Keratinocyte (primary cell): ENCODE measurements at regions not wholly inside any gene's neighbourhood (a gene's known extent, or its start where the extent isn't known, plus 50 kb on each side); places are given as distances from the start of the nearest gene placed in this dataset.

ENCODE experiments used
- EZH2 ChIP-seq: IDR thresholded peaks from one replicate; pipeline ENCODE4 v1.6.1; 2012; ENCODE audit warnings: inconsistent platforms, mild to moderate bottlenecking, low read length, moderate library complexity
- TF ChIP-seq, protein P1 (sequence below), 3 experiments: IDR thresholded peaks in 1 of 3; conservative IDR thresholded peaks in 1 of 3; optimal IDR thresholded peaks in 1 of 3; 2 replicates in 2 of 3; 3 replicates in 1 of 3; pipeline versions ENCODE3 to v1.5.1; 2011; ENCODE audit warnings: low read length in 3 of 3, mild to moderate bottlenecking in 3 of 3, moderate library complexity in 2 of 3, control low read depth in 1 of 3, inconsistent platforms in 1 of 3; ENCODE audit not compliant: insufficient read depth in 2 of 3; ENCODE audit errors: extremely low read depth in 1 of 3

DNA sequence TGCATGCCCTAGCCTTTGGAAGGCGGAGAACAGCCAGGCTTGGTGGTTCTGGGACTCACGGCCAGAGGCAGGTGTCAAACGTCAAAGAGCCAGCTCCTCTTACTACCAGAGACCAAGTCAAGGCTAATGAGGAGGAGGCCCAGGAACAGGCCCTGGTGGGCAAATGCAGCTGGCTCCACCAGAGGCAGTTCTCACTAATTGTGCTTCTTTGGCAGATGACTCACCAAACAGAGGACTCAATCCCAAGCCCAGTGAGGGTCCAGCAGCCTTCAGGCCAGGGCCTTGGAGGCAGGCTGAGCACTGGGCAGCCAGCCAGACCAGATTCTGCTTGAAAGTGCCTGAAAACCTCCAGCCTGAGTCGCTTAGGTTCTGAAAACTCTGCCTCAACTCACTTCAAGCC lies 336.5 kb upstream of the CDH5 start:
- TF ChIP-seq, protein P1, sequence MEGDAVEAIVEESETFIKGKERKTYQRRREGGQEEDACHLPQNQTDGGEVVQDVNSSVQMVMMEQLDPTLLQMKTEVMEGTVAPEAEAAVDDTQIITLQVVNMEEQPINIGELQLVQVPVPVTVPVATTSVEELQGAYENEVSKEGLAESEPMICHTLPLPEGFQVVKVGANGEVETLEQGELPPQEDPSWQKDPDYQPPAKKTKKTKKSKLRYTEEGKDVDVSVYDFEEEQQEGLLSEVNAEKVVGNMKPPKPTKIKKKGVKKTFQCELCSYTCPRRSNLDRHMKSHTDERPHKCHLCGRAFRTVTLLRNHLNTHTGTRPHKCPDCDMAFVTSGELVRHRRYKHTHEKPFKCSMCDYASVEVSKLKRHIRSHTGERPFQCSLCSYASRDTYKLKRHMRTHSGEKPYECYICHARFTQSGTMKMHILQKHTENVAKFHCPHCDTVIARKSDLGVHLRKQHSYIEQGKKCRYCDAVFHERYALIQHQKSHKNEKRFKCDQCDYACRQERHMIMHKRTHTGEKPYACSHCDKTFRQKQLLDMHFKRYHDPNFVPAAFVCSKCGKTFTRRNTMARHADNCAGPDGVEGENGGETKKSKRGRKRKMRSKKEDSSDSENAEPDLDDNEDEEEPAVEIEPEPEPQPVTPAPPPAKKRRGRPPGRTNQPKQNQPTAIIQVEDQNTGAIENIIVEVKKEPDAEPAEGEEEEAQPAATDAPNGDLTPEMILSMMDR (optimal IDR thresholded peaks at IDR 0.05 in 1 of 3, IDR thresholded peaks at IDR 0.05 in 1 of 3, conservative IDR thresholded peaks at IDR 0.05 in 1 of 3; ENCODE audit: extremely low read depth in 1 of 3, insufficient read depth in 2 of 3, low read length in 3 of 3), result no peak
- no peak for TF ChIP-seq EZH2
